OCI-LY3 (cell line): ENCODE measurements at regions not wholly inside any gene's neighbourhood (a gene's known extent, or its start where the extent isn't known, plus 50 kb on each side); places are given as distances from the start of the nearest gene placed in this dataset.

Experiments used
- H2AFZ ChIP-seq: fragments of 200-600, 300-600 bp; shearing (Covaris generic); 2 replicates; pipeline ENCODE4 v1.6.0; 2014; ENCODE audit warnings: antibody characterized with exemption, low read depth, low read length
- H3K27ac ChIP-seq: fragments of 200-600, 300-600 bp; sonication (generic); 2 replicates; pipeline ENCODE4 v1.5.1; 2014; ENCODE audit warnings: mild to moderate bottlenecking, low read length, moderate library complexity, mixed read lengths
- H3K27me3 ChIP-seq: fragments of 200-600, 300-600 bp; sonication (generic); 2 replicates; pipeline ENCODE4 v1.6.1; 2014; ENCODE audit warnings: low read depth, low read length, mixed read lengths
- H3K36me3 ChIP-seq: fragments of 200-600, 300-600 bp; sonication (generic); replicated peaks from 2 replicates; pipeline ENCODE3; 2014; ENCODE audit warnings: low read depth, low read length, mixed read lengths
- H3K4me1 ChIP-seq: fragments of 300-600, 200-600 bp; sonication (generic); 2 replicates; pipeline ENCODE4 v1.6.1; 2014; ENCODE audit warnings: low read length, mixed read lengths
- H3K4me2 ChIP-seq: fragments of 200-600, 300-600 bp; sonication (generic); 2 replicates; pipeline ENCODE4 v1.6.1; 2014; ENCODE audit warnings: low read length, mixed read lengths
- H3K4me3 ChIP-seq: fragments of 300-600, 200-600 bp; sonication (generic); 2 replicates; pipeline ENCODE4 v1.5.1; 2014; ENCODE audit warnings: antibody characterized with exemption, mild to moderate bottlenecking, low read length, moderate library complexity
- H3K79me2 ChIP-seq: fragments of 300-600, 200-600 bp; shearing (Covaris generic); 2 replicates; pipeline ENCODE4 v1.6.1; 2014; ENCODE audit warnings: mild to moderate bottlenecking, low read length, mixed read lengths
- H3K9ac ChIP-seq: fragments of 300-600, 200-600 bp; shearing (Covaris generic); 2 replicates; pipeline ENCODE4 v1.6.0; 2014; ENCODE audit warnings: mild to moderate bottlenecking, low read length, moderate library complexity
- H3K9me3 ChIP-seq: fragments of 200-600, 300-600 bp; shearing (Covaris generic); 2 replicates; pipeline ENCODE4 v1.6.1; 2014; ENCODE audit warnings: low read length, mixed read lengths; ENCODE audit not compliant: insufficient read depth
- H4K20me1 ChIP-seq: fragments of 200-600, 300-600 bp; sonication (generic); 2 replicates; pipeline ENCODE4 v1.6.1; 2016; ENCODE audit warnings: low read length, mixed read lengths; ENCODE audit not compliant: insufficient read depth
- CTCF ChIP-seq: fragments of 200-600, 300-600 bp; sonication (generic); IDR thresholded peaks from 2 replicates; pipeline ENCODE4 v1.5.1; 2014; ENCODE audit warnings: antibody characterized with exemption, low read length, low read depth
- EZH2phosphoT487 ChIP-seq: fragments of 200-600 bp; shearing (Covaris generic); IDR thresholded peaks from 2 replicates; pipeline ENCODE4 v1.6.1; 2018; ENCODE audit warnings: antibody characterized with exemption, mixed run types, low read depth

GRCh38 chr3:66103729-66104128 lies 65.0 kb upstream of the MAGI1 start:
- Histone ChIP-seq H3K4me1 (peaks cover 11% of the 10 kb centered on the region), H3K27ac (no peak overlapping the region), H3K27me3 (no peaks in the 10 kb centered on the region), H3K79me2 (no peaks in the 10 kb centered on the region), H3K4me3 (no peak overlapping the region), H2AFZ (no peak overlapping the region), H3K9ac (no peak overlapping the region), H4K20me1 (no peaks in the 10 kb centered on the region), H3K4me2 (no peak overlapping the region), H3K9me3 (no peaks in the 10 kb centered on the region), H3K36me3 (no peaks in the 10 kb centered on the region)
- TF ChIP-seq CTCF (no peak), EZH2phosphoT487 (no peak)

- TF ChIP-seq CTCF (no peak), EZH2phosphoT487 (no peak)
Measured at GRCh38 chr3:66101901-66102300, 63.2 kb upstream of the MAGI1 start.

GRCh38 chr3:66099541-66100065 lies 60.9 kb upstream of the MAGI1 start:
- TF ChIP-seq CTCF (no peak), EZH2phosphoT487 (no peak)
- H4K20me1 ChIP-seq = no peaks in the 10 kb centered on the region
- H3K4me3 ChIP-seq = no peak overlapping the region

More at GRCh38 chr3:66101901-66102300, 63.2 kb upstream of the MAGI1 start:
- Histone ChIP-seq H3K79me2 (no peaks in the 10 kb centered on the region), H3K27me3 (no peaks in the 10 kb centered on the region), H3K27ac (no peak overlapping the region), H3K4me1 (peaks cover 6% of the 10 kb centered on the region), H3K4me2 (no peak overlapping the region), H4K20me1 (no peaks in the 10 kb centered on the region), H3K36me3 (no peaks in the 10 kb centered on the region), H2AFZ (no peak overlapping the region), H3K4me3 (no peak overlapping the region), H3K9ac (no peak overlapping the region), H3K9me3 (no peaks in the 10 kb centered on the region)

GRCh38 chr3:66098436-66098835 lies 59.7 kb upstream of the MAGI1 start:
- Histone ChIP-seq H3K4me3 (no peak overlapping the region), H4K20me1 (no peaks in the 10 kb centered on the region), H3K36me3 (no peaks in the 10 kb centered on the region), H3K9me3 (0 out of 2 replicates have a peak, but pooled peaks cover 4% of the 10 kb centered on the region), H3K27me3 (no peaks in the 10 kb centered on the region), H3K27ac (no peak overlapping the region), H3K4me2 (no peak overlapping the region), H3K4me1 (no peaks in the 10 kb centered on the region), H3K79me2 (no peaks in the 10 kb centered on the region), H2AFZ (no peak overlapping the region), H3K9ac (no peak overlapping the region)
- TF ChIP-seq CTCF (no peak), EZH2phosphoT487 (no peak)

More at GRCh38 chr3:66099541-66100065, 60.9 kb upstream of the MAGI1 start:
- Histone ChIP-seq H3K36me3 (no peaks in the 10 kb centered on the region), H2AFZ (no peak overlapping the region), H3K27ac (no peak overlapping the region), H3K9me3 (0 out of 2 replicates have a peak, but pooled peaks cover 4% of the 10 kb centered on the region), H3K27me3 (no peaks in the 10 kb centered on the region), H3K4me2 (no peak overlapping the region), H3K79me2 (no peaks in the 10 kb centered on the region), H3K4me1 (no peaks in the 10 kb centered on the region), H3K9ac (no peak overlapping the region)
